Mammary epithelial cell (primary cell): ENCODE measurements at regions not wholly inside any gene's neighbourhood (a gene's known extent, or its start where the extent isn't known, plus 50 kb on each side); places are given as distances from the start of the nearest gene placed in this dataset.

ENCODE experiments used
- EZH2 ChIP-seq: IDR thresholded peaks from 2 replicates; pipeline ENCODE4 v1.6.1; 2012; ENCODE audit warnings: low read length, inconsistent platforms, borderline replicate concordance
- TF ChIP-seq, protein P1 (sequence below), 2 donors: IDR thresholded peaks in 1 of 2; conservative IDR thresholded peaks in 1 of 2; 2 replicates each; pipeline ENCODE4 v1.5.1; 2011 to 2012; ENCODE audit warnings: inconsistent platforms in 2 of 2, low read length in 2 of 2, mild to moderate bottlenecking in 2 of 2, control low read depth in 1 of 2, low read depth in 1 of 2; ENCODE audit not compliant: insufficient read depth in 1 of 2; ENCODE audit errors: extremely low read depth in 1 of 2

GRCh38 chr4:125049711-125050110, 265.0 kb upstream of the FAT4 start:
- TF ChIP-seq, protein P1, sequence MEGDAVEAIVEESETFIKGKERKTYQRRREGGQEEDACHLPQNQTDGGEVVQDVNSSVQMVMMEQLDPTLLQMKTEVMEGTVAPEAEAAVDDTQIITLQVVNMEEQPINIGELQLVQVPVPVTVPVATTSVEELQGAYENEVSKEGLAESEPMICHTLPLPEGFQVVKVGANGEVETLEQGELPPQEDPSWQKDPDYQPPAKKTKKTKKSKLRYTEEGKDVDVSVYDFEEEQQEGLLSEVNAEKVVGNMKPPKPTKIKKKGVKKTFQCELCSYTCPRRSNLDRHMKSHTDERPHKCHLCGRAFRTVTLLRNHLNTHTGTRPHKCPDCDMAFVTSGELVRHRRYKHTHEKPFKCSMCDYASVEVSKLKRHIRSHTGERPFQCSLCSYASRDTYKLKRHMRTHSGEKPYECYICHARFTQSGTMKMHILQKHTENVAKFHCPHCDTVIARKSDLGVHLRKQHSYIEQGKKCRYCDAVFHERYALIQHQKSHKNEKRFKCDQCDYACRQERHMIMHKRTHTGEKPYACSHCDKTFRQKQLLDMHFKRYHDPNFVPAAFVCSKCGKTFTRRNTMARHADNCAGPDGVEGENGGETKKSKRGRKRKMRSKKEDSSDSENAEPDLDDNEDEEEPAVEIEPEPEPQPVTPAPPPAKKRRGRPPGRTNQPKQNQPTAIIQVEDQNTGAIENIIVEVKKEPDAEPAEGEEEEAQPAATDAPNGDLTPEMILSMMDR (conservative IDR thresholded peaks at IDR 0.05 in 1 of 2, IDR thresholded peaks at IDR 0.05 in 1 of 2; ENCODE audit: extremely low read depth in 1 of 2, insufficient read depth in 1 of 2, low read depth in 1 of 2, low read length in 2 of 2) = no peak
- TF ChIP-seq EZH2 = no peak
